ENCODE measurements at regions not wholly inside any gene's neighbourhood (a gene's known extent, or its start where the extent isn't known, plus 50 kb on each side); places are given as distances from the start of the nearest gene placed in this dataset.

GRCh38 chr7:35498416-35498815 is 196.5 kb downstream of the HERPUD2 start:
- no peak for DNase-seq

GRCh38 chr7:35495844-35496243 is 199.1 kb downstream of the HERPUD2 start:
- no peak for DNase-seq

- DNase-seq, result no peak
Measured at GRCh38 chr7:35495377-35495776, 199.6 kb downstream of the HERPUD2 start.

GRCh38 chr7:35494407-35494806 is 200.5 kb downstream of the HERPUD2 start:
- DNase-seq, result no peak

GRCh38 chr7:35492451-35493175 is 202.3 kb downstream of the HERPUD2 start:
- DNase-seq, result no peak

GRCh38 chr7:35491233-35491632 is 203.7 kb downstream of the HERPUD2 start:
- DNase-seq, result no peak

- no peak for DNase-seq
Measured at GRCh38 chr7:35487841-35488240, 207.1 kb downstream of the HERPUD2 start.

- DNase-seq, result no peak
Measured at GRCh38 chr7:35487402-35487801, 207.5 kb downstream of the HERPUD2 start.

- no peak for DNase-seq
Measured at GRCh38 chr7:35485436-35485835, 209.5 kb downstream of the HERPUD2 start.

- DNase-seq, result no peak
Measured at GRCh38 chr7:35483568-35483967, 211.4 kb downstream of the HERPUD2 start.

- DNase-seq, result no peak
Measured at GRCh38 chr7:35482231-35482630, 212.7 kb downstream of the HERPUD2 start.

GRCh38 chr7:35480806-35481205 is 214.1 kb downstream of the HERPUD2 start:
- no peak for DNase-seq

GRCh38 chr7:35477609-35478008 is 217.3 kb downstream of the HERPUD2 start:
- no peak for DNase-seq

GRCh38 chr7:35474100-35474499 is 220.2 kb upstream of the TBX20 start:
- DNase-seq, result no peak

GRCh38 chr7:35468606-35469005 is 214.7 kb upstream of the TBX20 start:
- no peak for DNase-seq

- DNase-seq, result no peak
Measured at GRCh38 chr7:35467456-35467978, 213.6 kb upstream of the TBX20 start.

- no peak for DNase-seq
Measured at GRCh38 chr7:35465791-35466336, 212.0 kb upstream of the TBX20 start.

- no peak for DNase-seq
Measured at GRCh38 chr7:35463751-35464150, 209.9 kb upstream of the TBX20 start.

- no peak for DNase-seq
Measured at GRCh38 chr7:35463176-35463700, 209.3 kb upstream of the TBX20 start.

- DNase-seq, result no peak
Measured at GRCh38 chr7:35454575-35455385, 200.9 kb upstream of the TBX20 start.

GRCh38 chr7:35450456-35451214 is 196.7 kb upstream of the TBX20 start:
- no peak for DNase-seq

- DNase-seq, result no peak
Measured at GRCh38 chr7:35448486-35448885, 194.6 kb upstream of the TBX20 start.

GRCh38 chr7:35446091-35446490 is 192.2 kb upstream of the TBX20 start:
- no peak for DNase-seq

All from T-helper 1 cell (primary cell).